ENCODE measurements at regions not wholly inside any gene's neighbourhood (a gene's known extent, or its start where the extent isn't known, plus 50 kb on each side); places are given as distances from the start of the nearest gene placed in this dataset.

- no peak overlapping the region for H3K27ac ChIP-seq
- no peak for TF ChIP-seq Cebpa-rat (IDR thresholded peaks at IDR 0.05)
Observed at GRCh38 chr2:150100834-150101233, 386.6 kb downstream of the RND3 start.

GRCh38 chr2:150100336-150100735 lies 387.1 kb downstream of the RND3 start:
- no peak overlapping the region for H3K27ac ChIP-seq
- H3K9me3 ChIP-seq (replicated peaks in 1 of 11), result peaks cover 7 to 13% (median 9%) of the 10 kb centered on the region in 11 experiments; a peak in 20 of 22 replicates
- no peak for TF ChIP-seq Cebpa-rat (IDR thresholded peaks at IDR 0.05)
- H3K27me3 ChIP-seq, result no peaks in the 10 kb centered on the region
- H3K4me2 ChIP-seq, result no peak overlapping the region
- H3K9ac ChIP-seq, result no peak overlapping the region
- H3K4me1 ChIP-seq, result peaks cover 0 to 18% (median 0%) of the 10 kb centered on the region in 10 experiments; a peak in 4 of 20 replicates
- no peaks in the 10 kb centered on the region for H3K36me3 ChIP-seq
- no peak overlapping the region for H3K4me3 ChIP-seq
- H4K20me1 ChIP-seq, result no peaks in the 10 kb centered on the region

More at GRCh38 chr2:150100834-150101233, 386.6 kb downstream of the RND3 start:
- H3K36me3 ChIP-seq, result no peaks in the 10 kb centered on the region
- no peaks in the 10 kb centered on the region for H4K20me1 ChIP-seq
- peaks cover 11 to 17% (median 14%) of the 10 kb centered on the region in 11 experiments; a peak in 20 of 22 replicates for H3K9me3 ChIP-seq (replicated peaks in 1 of 11)
- no peaks in the 10 kb centered on the region for H3K27me3 ChIP-seq
- no peak overlapping the region for H3K4me3 ChIP-seq
- no peak overlapping the region for H3K9ac ChIP-seq
- peaks cover 0 to 18% (median 0%) of the 10 kb centered on the region in 10 experiments; a peak in 4 of 20 replicates for H3K4me1 ChIP-seq
- no peak overlapping the region for H3K4me2 ChIP-seq

GRCh38 chr2:150099805-150100204 lies 387.7 kb downstream of the RND3 start:
- H3K27ac ChIP-seq, result no peak overlapping the region
- peaks cover 0 to 18% (median 0%) of the 10 kb centered on the region in 10 experiments; a peak in 4 of 20 replicates for H3K4me1 ChIP-seq
- no peak overlapping the region for H3K9ac ChIP-seq
- peaks cover 2 to 8% (median 4%) of the 10 kb centered on the region in 11 experiments; a peak in 14 of 22 replicates for H3K9me3 ChIP-seq (replicated peaks in 1 of 11)
- TF ChIP-seq Cebpa-rat (IDR thresholded peaks at IDR 0.05), result no peak
- H3K27me3 ChIP-seq, result no peaks in the 10 kb centered on the region
- no peaks in the 10 kb centered on the region for H3K36me3 ChIP-seq
- H4K20me1 ChIP-seq, result no peaks in the 10 kb centered on the region
- H3K4me3 ChIP-seq, result no peak overlapping the region
- no peak overlapping the region for H3K4me2 ChIP-seq

- no peaks in the 10 kb centered on the region for H4K20me1 ChIP-seq
- no peaks in the 10 kb centered on the region for H3K27me3 ChIP-seq
- H3K9ac ChIP-seq, result no peak overlapping the region
- peaks cover 0 to 18% (median 0%) of the 10 kb centered on the region in 10 experiments; a peak in 4 of 20 replicates for H3K4me1 ChIP-seq
- no peak for TF ChIP-seq Cebpa-rat (IDR thresholded peaks at IDR 0.05)
- H3K4me2 ChIP-seq, result peak overlapping the region in 2 of 11 experiments; percentile 28 to 52; a peak in 4 of 22 replicates
- no peaks in the 10 kb centered on the region for H3K36me3 ChIP-seq
- no peak overlapping the region for H3K27ac ChIP-seq
- no peaks in the 10 kb centered on the region for H3K9me3 ChIP-seq (replicated peaks in 1 of 11)
- no peak overlapping the region for H3K4me3 ChIP-seq
Observed at GRCh38 chr2:150097901-150098531, 389.5 kb downstream of the RND3 start.

- H3K9me3 ChIP-seq (replicated peaks in 1 of 11), result no peaks in the 10 kb centered on the region
- H3K27me3 ChIP-seq, result no peaks in the 10 kb centered on the region
- H4K20me1 ChIP-seq, result no peaks in the 10 kb centered on the region
- TF ChIP-seq Cebpa-rat (IDR thresholded peaks at IDR 0.05), result no peak
- no peak overlapping the region for H3K27ac ChIP-seq
- H3K4me2 ChIP-seq, result peak overlapping the region in 2 of 11 experiments; percentile 28 to 52; a peak in 2 of 22 replicates
- no peaks in the 10 kb centered on the region for H3K36me3 ChIP-seq
- H3K4me3 ChIP-seq, result no peak overlapping the region
- peaks cover 0 to 18% (median 0%) of the 10 kb centered on the region in 10 experiments; a peak in 4 of 20 replicates for H3K4me1 ChIP-seq
- H3K9ac ChIP-seq, result no peak overlapping the region
Observed at GRCh38 chr2:150097402-150097801, 390.1 kb downstream of the RND3 start.

GRCh38 chr2:150095361-150096095 lies 391.9 kb downstream of the RND3 start:
- Histone ChIP-seq H3K9me3 (replicated peaks in 1 of 11) (no peaks in the 10 kb centered on the region), H3K4me3 (no peak overlapping the region), H3K4me2 (no peak overlapping the region), H3K27ac (no peak overlapping the region), H4K20me1 (no peaks in the 10 kb centered on the region), H3K4me1 (peaks cover 0 to 14% (median 0%) of the 10 kb centered on the region in 10 experiments; a peak in 4 of 20 replicates), H3K36me3 (no peaks in the 10 kb centered on the region), H3K9ac (no peak overlapping the region), H3K27me3 (no peaks in the 10 kb centered on the region)
- no peak for TF ChIP-seq Cebpa-rat (IDR thresholded peaks at IDR 0.05)

- TF ChIP-seq Cebpa-rat (IDR thresholded peaks at IDR 0.05), result no peak
- Histone ChIP-seq H3K4me3 (no peak overlapping the region), H3K9ac (no peak overlapping the region), H3K36me3 (no peaks in the 10 kb centered on the region), H3K4me1 (no peaks in the 10 kb centered on the region), H3K4me2 (no peak overlapping the region), H3K27me3 (no peaks in the 10 kb centered on the region), H3K9me3 (replicated peaks in 1 of 11) (no peaks in the 10 kb centered on the region), H3K27ac (no peak overlapping the region), H4K20me1 (no peaks in the 10 kb centered on the region)
Observed at GRCh38 chr2:150091846-150092245, 395.6 kb downstream of the RND3 start.

- Histone ChIP-seq H3K9ac (no peak overlapping the region), H3K27me3 (no peaks in the 10 kb centered on the region), H3K36me3 (no peaks in the 10 kb centered on the region), H3K4me3 (no peak overlapping the region), H3K9me3 (replicated peaks in 1 of 11) (peaks cover 0 to 10% (median 6%) of the 10 kb centered on the region in 11 experiments; a peak in 12 of 22 replicates), H3K27ac (no peak overlapping the region), H3K4me2 (no peak overlapping the region), H4K20me1 (no peaks in the 10 kb centered on the region), H3K4me1 (no peaks in the 10 kb centered on the region)
- no peak for TF ChIP-seq Cebpa-rat (IDR thresholded peaks at IDR 0.05)
Observed at GRCh38 chr2:150090031-150090430, 397.4 kb downstream of the RND3 start.

- no peaks in the 10 kb centered on the region for H4K20me1 ChIP-seq
- H3K27me3 ChIP-seq, result no peaks in the 10 kb centered on the region
- peaks cover 0 to 15% (median 8%) of the 10 kb centered on the region in 11 experiments; a peak in 13 of 22 replicates for H3K9me3 ChIP-seq (replicated peaks in 1 of 11)
- no peak overlapping the region for H3K4me2 ChIP-seq
- H3K9ac ChIP-seq, result no peak overlapping the region
- no peak overlapping the region for H3K4me3 ChIP-seq
- H3K4me1 ChIP-seq, result no peaks in the 10 kb centered on the region
- TF ChIP-seq Cebpa-rat (IDR thresholded peaks at IDR 0.05), result no peak
- no peak overlapping the region for H3K27ac ChIP-seq
- H3K36me3 ChIP-seq, result no peaks in the 10 kb centered on the region
Observed at GRCh38 chr2:150088538-150088937, 398.9 kb downstream of the RND3 start.
